ENCODE measurements at regions not wholly inside any gene's neighbourhood (a gene's known extent, or its start where the extent isn't known, plus 50 kb on each side); places are given as distances from the start of the nearest gene placed in this dataset.
A peak's percentile ranks its signal among the peaks of the same experiment; 100 is the strongest.
"Not testable (repeated sequence)": the region's sequence is repeated elsewhere in the genome, so short reads cannot be mapped to it uniquely, and the experiment has no call there.

DNA sequence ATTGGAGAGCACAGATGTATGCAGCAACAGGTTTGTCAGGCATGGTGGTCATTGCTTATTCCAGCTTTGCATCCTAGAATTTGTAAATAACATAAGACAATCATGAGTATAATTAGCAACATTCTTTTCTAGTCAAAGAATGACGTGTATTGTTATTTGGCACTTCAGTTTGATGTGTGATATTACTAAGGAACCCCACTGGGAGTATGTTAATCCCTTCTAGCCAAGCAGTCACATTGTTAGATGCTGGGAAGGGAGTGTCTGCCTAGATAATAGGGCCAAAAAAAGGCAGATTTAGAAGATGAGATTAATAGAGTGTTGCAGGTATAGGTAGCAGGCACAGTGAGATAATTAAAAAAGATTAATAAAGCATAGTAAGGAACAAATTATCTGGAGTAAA lies 159.2 kb upstream of the WDFY3 start:
- Histone ChIP-seq H3K27ac (ENCODE audit: low read depth, low read length) (no peak overlapping the region), H3K9me3 (ENCODE audit: control insufficient read depth in 5 of 5, low read length in 5 of 5) (peaks cover 0 to 3% (median 0%) of the 10 kb centered on the region in 5 donors), H3K4me3 (ENCODE audit: low read depth in 1 of 5, low read length in 5 of 5) (no peak overlapping the region), H3K4me1 (ENCODE audit: control insufficient read depth in 5 of 5, insufficient read depth in 5 of 5, low read length in 5 of 5) (peaks cover 1 to 19% (median 8%) of the 10 kb centered on the region in 5 donors), H3K27me3 (ENCODE audit: control insufficient read depth in 5 of 5, insufficient read depth in 4 of 5, low read length in 5 of 5) (no peaks in the 10 kb centered on the region), H3K9ac (ENCODE audit: low read length in 5 of 5) (no peak overlapping the region), H3K36me3 (ENCODE audit: control insufficient read depth in 5 of 5, insufficient read depth in 5 of 5, low read length in 5 of 5) (no peaks in the 10 kb centered on the region)

DNA sequence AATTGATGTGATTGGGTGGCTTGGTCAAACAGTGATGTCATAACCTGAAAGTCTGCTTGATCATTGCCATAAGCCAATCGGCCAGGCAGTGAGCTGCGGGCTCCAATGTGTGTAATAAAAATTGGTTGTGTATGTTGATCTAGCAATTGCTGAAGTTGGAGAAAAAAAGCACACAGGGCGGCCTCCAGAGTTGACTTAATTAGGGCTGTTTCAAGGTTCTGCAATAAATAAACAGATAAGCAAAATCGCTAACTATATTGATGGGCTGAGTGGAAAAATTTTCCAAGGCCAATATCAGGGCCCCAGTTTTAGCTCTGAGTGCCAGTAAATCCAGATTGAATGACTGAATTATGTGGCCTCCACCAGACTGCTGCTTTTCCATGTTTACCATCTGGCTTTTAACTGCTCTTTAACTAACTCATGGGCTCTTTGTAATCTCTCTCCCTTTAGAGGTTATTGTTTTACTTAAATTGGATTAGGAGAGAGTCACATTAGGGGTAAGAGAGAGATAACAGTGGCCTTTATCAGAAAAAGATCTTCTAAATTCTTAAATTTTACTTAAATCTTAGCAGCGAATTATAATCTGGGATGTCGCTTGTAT lies 160.6 kb upstream of the WDFY3 start:
- no peak overlapping the region for H3K9ac ChIP-seq (ENCODE audit: low read length in 5 of 5)
- peaks cover 1 to 19% (median 8%) of the 10 kb centered on the region in 5 donors for H3K4me1 ChIP-seq (ENCODE audit: control insufficient read depth in 5 of 5, insufficient read depth in 5 of 5, low read length in 5 of 5)
- H3K9me3 ChIP-seq (ENCODE audit: control insufficient read depth in 5 of 5, low read length in 5 of 5): peaks cover 0 to 3% (median 0%) of the 10 kb centered on the region in 5 donors
- no peaks in the 10 kb centered on the region for H3K27me3 ChIP-seq (ENCODE audit: control insufficient read depth in 5 of 5, insufficient read depth in 4 of 5, low read length in 5 of 5)
- no peak overlapping the region for H3K27ac ChIP-seq (ENCODE audit: low read depth, low read length)
- no peak overlapping the region for H3K4me3 ChIP-seq (ENCODE audit: low read depth in 1 of 5, low read length in 5 of 5)
- H3K36me3 ChIP-seq (ENCODE audit: control insufficient read depth in 5 of 5, insufficient read depth in 5 of 5, low read length in 5 of 5): no peaks in the 10 kb centered on the region

DNA sequence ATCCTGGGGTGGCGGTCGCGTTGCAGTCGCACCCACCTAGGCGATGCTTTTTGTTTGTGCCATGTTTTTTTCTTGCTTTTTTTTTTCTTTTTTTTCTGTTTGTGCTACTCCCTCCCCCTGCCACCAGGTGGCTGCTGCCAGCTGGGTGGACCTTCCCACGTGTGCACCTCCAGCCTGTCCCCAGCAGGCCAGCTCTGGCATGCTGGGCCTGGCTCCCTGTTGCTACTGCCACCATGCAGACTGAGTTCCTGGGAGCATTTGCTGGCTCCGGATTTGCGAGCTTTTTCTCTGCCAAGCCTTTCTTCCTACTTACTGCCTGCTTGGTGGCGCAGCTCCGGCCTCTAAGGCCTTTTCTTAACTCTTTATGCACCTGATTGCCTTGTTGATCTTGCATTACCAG lies 161.2 kb upstream of the WDFY3 start:
- Histone ChIP-seq H3K36me3 (ENCODE audit: control insufficient read depth in 5 of 5, insufficient read depth in 5 of 5, low read length in 5 of 5) (no peaks in the 10 kb centered on the region), H3K4me3 (ENCODE audit: low read depth in 1 of 5, low read length in 5 of 5) (peak overlapping the region in 4 of 5 donors; percentile 17 to 37 (median 30)), H3K27me3 (ENCODE audit: control insufficient read depth in 5 of 5, insufficient read depth in 4 of 5, low read length in 5 of 5) (no peaks in the 10 kb centered on the region), H3K9ac (ENCODE audit: low read length in 5 of 5) (no peak overlapping the region), H3K27ac (ENCODE audit: low read depth, low read length) (no peak overlapping the region), H3K9me3 (ENCODE audit: control insufficient read depth in 5 of 5, low read length in 5 of 5) (peaks cover 0 to 3% (median 0%) of the 10 kb centered on the region in 5 donors), H3K4me1 (ENCODE audit: control insufficient read depth in 5 of 5, insufficient read depth in 5 of 5, low read length in 5 of 5) (peaks cover 1 to 19% (median 8%) of the 10 kb centered on the region in 5 donors)

DNA sequence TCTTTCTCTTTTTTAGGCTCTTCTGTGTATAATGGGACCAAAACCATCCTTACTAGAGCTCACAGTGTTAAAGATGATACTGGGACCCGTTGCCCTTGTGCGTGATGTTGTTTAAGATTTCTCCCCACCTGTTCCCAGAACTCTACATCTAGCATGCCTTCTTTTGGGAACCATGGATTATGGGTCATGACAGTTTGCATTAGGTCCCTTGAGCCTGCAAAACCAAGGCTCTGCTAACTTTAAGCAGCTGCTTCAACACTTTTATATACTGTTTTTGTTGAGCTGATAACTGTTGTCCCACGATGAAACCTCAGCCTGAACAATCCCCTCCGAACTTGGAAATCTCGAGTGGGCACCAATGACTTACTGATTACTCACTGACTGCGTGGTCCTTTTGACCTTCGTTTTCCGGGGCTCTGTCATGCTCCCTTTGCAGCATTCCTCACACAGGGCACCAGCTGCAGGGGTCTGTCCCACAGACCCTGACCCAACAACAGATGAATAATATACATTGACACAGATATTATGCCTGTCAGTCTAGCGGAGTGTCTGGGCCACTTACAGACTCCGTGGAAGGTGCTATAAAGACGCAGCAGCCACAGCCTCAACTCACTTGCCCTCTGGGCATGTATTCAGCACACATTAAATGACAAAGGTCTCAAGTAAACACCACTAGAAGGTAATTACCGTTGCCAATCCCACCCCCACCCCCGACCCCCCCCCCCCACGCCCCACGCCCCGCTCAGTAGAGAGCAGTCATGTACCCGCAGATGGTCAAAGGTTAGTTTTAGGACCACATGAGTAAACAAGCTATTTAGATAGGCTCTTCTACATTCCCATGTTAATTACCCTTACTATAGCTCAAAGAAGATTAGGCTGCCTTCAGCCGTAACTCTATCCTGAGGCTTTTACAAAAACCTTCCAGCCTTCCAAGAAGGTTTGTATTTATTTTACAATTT lies 162.0 kb upstream of the WDFY3 start:
- Histone ChIP-seq H3K9ac (ENCODE audit: low read length in 5 of 5) (no peak overlapping the region), H3K4me1 (ENCODE audit: control insufficient read depth in 5 of 5, insufficient read depth in 5 of 5, low read length in 5 of 5) (peaks cover 1 to 23% (median 8%) of the 10 kb centered on the region in 5 donors), H3K27ac (ENCODE audit: low read depth, low read length) (no peak overlapping the region), H3K9me3 (ENCODE audit: control insufficient read depth in 5 of 5, low read length in 5 of 5) (peaks cover 0 to 3% (median 0%) of the 10 kb centered on the region in 5 donors), H3K36me3 (ENCODE audit: control insufficient read depth in 5 of 5, insufficient read depth in 5 of 5, low read length in 5 of 5) (no peaks in the 10 kb centered on the region), H3K27me3 (ENCODE audit: control insufficient read depth in 5 of 5, insufficient read depth in 4 of 5, low read length in 5 of 5) (no peaks in the 10 kb centered on the region), H3K4me3 (ENCODE audit: low read depth in 1 of 5, low read length in 5 of 5) (no peak overlapping the region)

DNA sequence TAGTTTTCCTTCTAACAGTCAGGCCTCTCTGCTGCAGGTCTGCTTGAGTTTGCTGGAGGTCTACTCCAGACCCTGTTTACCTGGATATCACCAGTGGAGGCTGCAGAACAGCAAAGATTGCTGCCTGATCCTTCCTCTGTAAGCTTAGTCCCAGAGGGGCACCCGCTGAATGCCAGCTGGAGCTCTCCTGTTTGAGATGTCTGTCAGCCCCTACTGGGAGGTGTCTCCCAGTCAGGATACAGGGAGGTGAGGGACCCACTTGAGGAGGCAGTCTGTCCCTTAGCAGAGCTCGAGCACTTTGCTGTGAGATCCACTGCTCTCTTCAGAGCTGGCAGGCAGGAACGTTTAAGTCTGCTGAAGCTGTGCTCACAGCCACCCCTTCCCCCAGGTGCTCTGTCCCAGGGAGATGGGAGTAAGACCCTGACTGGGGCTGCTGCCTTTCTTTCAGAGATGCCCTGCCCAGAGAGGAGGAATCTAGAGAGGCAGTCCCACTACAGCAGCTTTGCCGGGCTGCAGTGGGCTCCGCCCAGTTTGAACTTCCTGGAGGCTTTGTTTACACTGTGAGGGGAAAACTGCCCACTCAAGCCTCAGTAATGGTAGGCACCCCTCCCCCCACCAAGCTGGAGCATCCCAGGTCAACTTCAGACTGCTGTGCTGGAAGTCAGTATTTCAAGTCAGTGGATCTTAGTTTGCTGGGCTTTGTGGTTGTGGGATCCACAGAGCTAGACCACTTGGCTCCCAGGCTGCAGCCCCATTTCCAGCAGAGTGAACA lies 163.1 kb upstream of the WDFY3 start:
- not testable (repeated sequence) for H3K27me3 ChIP-seq (ENCODE audit: control insufficient read depth in 5 of 5, insufficient read depth in 4 of 5, low read length in 5 of 5); H3K9me3 ChIP-seq (ENCODE audit: control insufficient read depth in 5 of 5, low read length in 5 of 5); H3K36me3 ChIP-seq (ENCODE audit: control insufficient read depth in 5 of 5, insufficient read depth in 5 of 5, low read length in 5 of 5); H3K9ac ChIP-seq (ENCODE audit: low read length in 5 of 5); H3K27ac ChIP-seq (ENCODE audit: low read depth, low read length); H3K4me3 ChIP-seq (ENCODE audit: low read depth in 1 of 5, low read length in 5 of 5)
- peaks cover 1 to 23% (median 8%) of the 10 kb centered on the region in 5 donors for H3K4me1 ChIP-seq (ENCODE audit: control insufficient read depth in 5 of 5, insufficient read depth in 5 of 5, low read length in 5 of 5)

DNA sequence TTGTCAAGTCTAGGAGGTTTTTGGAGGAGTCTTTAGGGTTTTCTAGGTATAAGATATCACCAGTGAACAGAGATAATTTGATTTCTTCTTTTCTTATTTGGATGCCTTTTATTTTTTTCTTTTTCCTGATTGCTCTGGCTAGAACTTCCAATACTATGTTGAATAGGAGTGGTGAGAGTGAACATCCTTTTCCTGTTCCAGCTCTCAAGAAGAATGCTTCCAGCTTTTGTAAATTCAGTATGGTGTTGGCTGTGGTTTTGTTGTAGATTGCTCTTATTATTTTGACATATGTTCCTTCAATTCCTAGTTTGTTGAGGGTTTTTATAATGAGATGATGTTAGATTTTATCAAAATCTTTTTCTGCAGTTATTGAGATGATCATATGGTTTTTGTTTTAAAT lies 165.6 kb upstream of the WDFY3 start:
- Histone ChIP-seq H3K9me3 (ENCODE audit: control insufficient read depth in 5 of 5, low read length in 5 of 5) (peaks cover 0 to 3% (median 0%) of the 10 kb centered on the region in 5 donors), H3K9ac (ENCODE audit: low read length in 5 of 5) (no peak overlapping the region), H3K36me3 (ENCODE audit: control insufficient read depth in 5 of 5, insufficient read depth in 5 of 5, low read length in 5 of 5) (no peaks in the 10 kb centered on the region), H3K4me1 (ENCODE audit: control insufficient read depth in 5 of 5, insufficient read depth in 5 of 5, low read length in 5 of 5) (peaks cover 1 to 19% (median 8%) of the 10 kb centered on the region in 5 donors), H3K27ac (ENCODE audit: low read depth, low read length) (no peak overlapping the region), H3K4me3 (ENCODE audit: low read depth in 1 of 5, low read length in 5 of 5) (no peak overlapping the region), H3K27me3 (ENCODE audit: control insufficient read depth in 5 of 5, insufficient read depth in 4 of 5, low read length in 5 of 5) (no peaks in the 10 kb centered on the region)

DNA sequence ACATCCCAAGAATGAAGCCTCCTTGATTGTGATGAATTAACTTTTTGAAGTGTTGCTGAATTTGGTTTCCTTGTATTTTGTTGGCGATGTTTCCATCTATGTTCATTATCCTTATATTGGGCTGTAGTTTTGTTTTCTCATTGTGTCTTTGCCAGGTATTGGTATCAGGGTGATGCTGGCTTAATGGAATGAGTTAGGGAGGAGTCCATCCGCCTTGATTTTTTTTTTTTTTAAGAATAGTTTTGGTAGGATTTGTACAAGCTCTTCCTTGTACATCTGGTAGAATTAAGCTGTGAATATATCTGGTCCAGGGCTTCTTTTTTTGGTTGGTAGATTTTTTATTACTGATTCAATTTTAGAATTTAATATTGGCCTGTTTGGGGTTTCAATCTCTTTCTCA lies 166.1 kb upstream of the WDFY3 start:
- no peak overlapping the region for H3K4me3 ChIP-seq (ENCODE audit: low read depth in 1 of 5, low read length in 5 of 5)
- no peaks in the 10 kb centered on the region for H3K27me3 ChIP-seq (ENCODE audit: control insufficient read depth in 5 of 5, insufficient read depth in 4 of 5, low read length in 5 of 5)
- H3K9ac ChIP-seq (ENCODE audit: low read length in 5 of 5): no peak overlapping the region
- no peak overlapping the region for H3K27ac ChIP-seq (ENCODE audit: low read depth, low read length)
- peaks cover 0 to 3% (median 0%) of the 10 kb centered on the region in 5 donors for H3K9me3 ChIP-seq (ENCODE audit: control insufficient read depth in 5 of 5, low read length in 5 of 5)
- H3K4me1 ChIP-seq (ENCODE audit: control insufficient read depth in 5 of 5, insufficient read depth in 5 of 5, low read length in 5 of 5): peaks cover 1 to 19% (median 5%) of the 10 kb centered on the region in 5 donors
- H3K36me3 ChIP-seq (ENCODE audit: control insufficient read depth in 5 of 5, insufficient read depth in 5 of 5, low read length in 5 of 5): no peaks in the 10 kb centered on the region

DNA sequence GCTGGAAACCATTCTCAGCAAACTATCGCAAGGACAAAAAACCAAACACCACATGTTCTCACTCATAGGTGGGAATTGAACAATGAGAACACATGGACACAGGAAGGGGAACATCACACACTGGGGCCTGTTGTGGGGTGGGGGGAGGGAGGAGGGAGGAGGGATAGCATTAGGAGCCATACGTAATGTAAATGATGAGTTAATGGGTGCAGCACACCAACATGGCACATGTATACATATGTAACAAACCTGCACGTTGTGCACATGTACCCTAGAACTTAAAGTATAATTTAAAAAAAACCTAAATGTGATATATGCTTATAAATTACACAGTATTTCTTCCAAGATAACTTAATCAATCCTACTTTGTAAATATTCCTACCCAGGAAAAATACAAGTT lies 173.3 kb upstream of the WDFY3 start:
- not testable (repeated sequence) for H3K27me3 ChIP-seq (ENCODE audit: control insufficient read depth in 5 of 5, insufficient read depth in 4 of 5, low read length in 5 of 5); H3K4me1 ChIP-seq (ENCODE audit: control insufficient read depth in 5 of 5, insufficient read depth in 5 of 5, low read length in 5 of 5); H3K27ac ChIP-seq (ENCODE audit: low read depth, low read length); H3K9me3 ChIP-seq (ENCODE audit: control insufficient read depth in 5 of 5, low read length in 5 of 5); H3K4me3 ChIP-seq (ENCODE audit: low read depth in 1 of 5, low read length in 5 of 5); H3K9ac ChIP-seq (ENCODE audit: low read length in 5 of 5); H3K36me3 ChIP-seq (ENCODE audit: control insufficient read depth in 5 of 5, insufficient read depth in 5 of 5, low read length in 5 of 5)

DNA sequence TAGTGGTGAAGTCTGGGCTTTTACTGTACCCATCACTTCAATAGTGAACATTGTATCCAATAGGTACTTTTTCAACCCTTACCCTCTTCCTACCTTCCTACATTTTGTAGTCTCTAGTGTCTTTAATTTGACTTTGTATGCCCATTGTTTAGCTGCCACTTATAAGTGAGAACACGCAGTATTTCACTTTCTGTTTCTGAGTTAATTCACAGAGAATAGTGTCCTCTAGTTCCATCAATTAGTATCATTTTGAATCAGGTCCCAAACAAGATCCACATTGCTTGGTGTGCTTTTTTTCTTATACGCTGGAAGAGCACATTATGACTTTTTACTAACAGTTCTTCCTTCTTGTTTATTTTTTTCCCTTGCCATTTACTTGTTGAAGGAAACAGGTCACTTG lies 176.0 kb upstream of the WDFY3 start:
- no peak overlapping the region for H3K27ac ChIP-seq (ENCODE audit: low read depth, low read length)
- H3K4me3 ChIP-seq (ENCODE audit: low read depth in 1 of 5, low read length in 5 of 5): no peak overlapping the region
- peaks cover 0 to 10% (median 0%) of the 10 kb centered on the region in 5 donors for H3K4me1 ChIP-seq (ENCODE audit: control insufficient read depth in 5 of 5, insufficient read depth in 5 of 5, low read length in 5 of 5)
- no peaks in the 10 kb centered on the region for H3K9me3 ChIP-seq (ENCODE audit: control insufficient read depth in 5 of 5, low read length in 5 of 5)
- H3K27me3 ChIP-seq (ENCODE audit: control insufficient read depth in 5 of 5, insufficient read depth in 4 of 5, low read length in 5 of 5): no peaks in the 10 kb centered on the region
- no peaks in the 10 kb centered on the region for H3K36me3 ChIP-seq (ENCODE audit: control insufficient read depth in 5 of 5, insufficient read depth in 5 of 5, low read length in 5 of 5)
- no peak overlapping the region for H3K9ac ChIP-seq (ENCODE audit: low read length in 5 of 5)
